ENCODE measurements at regions not wholly inside any gene's neighbourhood (a gene's known extent, or its start where the extent isn't known, plus 50 kb on each side); places are given as distances from the start of the nearest gene placed in this dataset.

- no peak for DNase-seq (ENCODE audit: extremely low spot score)
- ChIA-PET CTCF (interaction anchor here (1.4 kb wide), 1 partner anchor 342 kb away, joined by 4 read pairs; no protein-coding TSS in a partner anchor), POLR2A (no interaction called here)
- TF ChIP-seq CTCF (IDR thresholded peaks at IDR 0.05; ENCODE audit: control extremely low read depth, extremely low read depth, low read depth, missing control alignments) = no peak
Measured at GRCh38 chr10:104582602-104582951, 58.5 kb upstream of the SORCS3 start.

- DNase-seq (ENCODE audit: extremely low spot score) = no peak
- ChIA-PET CTCF (interaction anchor here (1.4 kb wide), 1 partner anchor 342 kb away, joined by 4 read pairs; no protein-coding TSS in a partner anchor), POLR2A (no interaction called here)
- TF ChIP-seq CTCF (IDR thresholded peaks at IDR 0.05; ENCODE audit: control extremely low read depth, extremely low read depth, low read depth, missing control alignments) = no peak
Measured at GRCh38 chr10:104582966-104583365, 58.1 kb upstream of the SORCS3 start.

- DNase-seq (ENCODE audit: extremely low spot score) = no peak
- CTCF ChIA-PET = interaction anchor here (1.3 kb wide), 1 partner anchor 35 kb away, joined by 3 read pairs; no protein-coding TSS in a partner anchor
- POLR2A ChIA-PET = no interaction called here
- TF ChIP-seq CTCF (IDR thresholded peaks at IDR 0.05; ENCODE audit: control extremely low read depth, extremely low read depth, low read depth, missing control alignments) = no peak
Measured at GRCh38 chr10:104584541-104584940, 56.5 kb upstream of the SORCS3 start.

GRCh38 chr10:104587751-104588150, 53.3 kb upstream of the SORCS3 start:
- TF ChIP-seq CTCF (IDR thresholded peaks at IDR 0.05; ENCODE audit: control extremely low read depth, extremely low read depth, low read depth, missing control alignments) = no peak
- CTCF ChIA-PET = no interaction called here
- POLR2A ChIA-PET = no interaction called here
- no peak for DNase-seq (ENCODE audit: extremely low spot score)

GRCh38 chr10:104589431-104589830, 51.7 kb upstream of the SORCS3 start:
- CTCF ChIA-PET = interaction anchor here (5.3 kb wide), 1 partner anchor 9 kb away, joined by 29 read pairs; no protein-coding TSS in a partner anchor
- POLR2A ChIA-PET = no interaction called here
- TF ChIP-seq CTCF (IDR thresholded peaks at IDR 0.05; ENCODE audit: control extremely low read depth, extremely low read depth, low read depth, missing control alignments) = no peak

GRCh38 chr10:104589871-104590270, 51.2 kb upstream of the SORCS3 start:
- ChIA-PET CTCF (interaction anchor here (5.3 kb wide), 1 partner anchor 9 kb away, joined by 29 read pairs; no protein-coding TSS in a partner anchor), POLR2A (no interaction called here)
- no peak for TF ChIP-seq CTCF (IDR thresholded peaks at IDR 0.05; ENCODE audit: control extremely low read depth, extremely low read depth, low read depth, missing control alignments)
- no peak for DNase-seq (ENCODE audit: extremely low spot score)

More at GRCh38 chr10:104589431-104589830, 51.7 kb upstream of the SORCS3 start:
- no peak for DNase-seq (ENCODE audit: extremely low spot score)
